Spleen (tissue), 11 donors: ENCODE measurements at regions not wholly inside any gene's neighbourhood (a gene's known extent, or its start where the extent isn't known, plus 50 kb on each side); places are given as distances from the start of the nearest gene placed in this dataset.

Experiments
- DNase-seq: peaks from one replicate; pipeline ENCODE4 v3.0.0-alpha.2; 2020
- H3K27ac ChIP-seq, 8 donors: fragments of 200-600 bp; sonication (generic) in 7 of 8; 1 replicate in 4 of 8; 2 replicates in 4 of 8; pipeline versions ENCODE4 v1.5.0 to v1.8.0; 2016 to 2021; ENCODE audit warnings: inconsistent platforms in 4 of 8, mild to moderate bottlenecking in 4 of 8, moderate library complexity in 1 of 8
- H3K27me3 ChIP-seq, 7 donors: fragments of 200-600 bp; sonication (generic) in 6 of 7; replicated peaks in 1 of 7; 1 replicate in 4 of 7; 2 replicates in 3 of 7; pipeline versions ENCODE4 v1.5.0 to v1.8.0; 2016 to 2021; ENCODE audit warnings: inconsistent platforms in 3 of 7, mild to moderate bottlenecking in 1 of 7
- H3K36me3 ChIP-seq, 6 donors: fragments of 200-600 bp; sonication (generic) in 5 of 6; 1 replicate in 4 of 6; 2 replicates in 2 of 6; pipeline versions ENCODE4 v1.5.0 to v1.8.0; 2016 to 2021; ENCODE audit warnings: inconsistent platforms in 2 of 6
- H3K4me1 ChIP-seq, 6 donors: fragments of 200-600 bp; sonication (generic) in 5 of 6; 1 replicate in 3 of 6; 2 replicates in 3 of 6; pipeline versions ENCODE4 v1.5.0 to v1.8.0; 2016 to 2021; ENCODE audit warnings: inconsistent platforms in 3 of 6
- H3K4me3 ChIP-seq, 8 donors: fragments of 200-600 bp; sonication (generic) in 7 of 8; 1 replicate in 4 of 8; 2 replicates in 4 of 8; pipeline versions ENCODE4 v1.5.0 to v1.8.0; 2016 to 2021; ENCODE audit warnings: inconsistent platforms in 4 of 8, mild to moderate bottlenecking in 4 of 8, moderate library complexity in 2 of 8
- H3K9me3 ChIP-seq, 8 donors: fragments of 200-600 bp; sonication (generic) in 7 of 8; 1 replicate in 4 of 8; 2 replicates in 4 of 8; pipeline versions ENCODE4 v1.5.0 to v1.8.0; 2016 to 2021; ENCODE audit warnings: inconsistent platforms in 4 of 8
- POLR2A ChIP-seq, 3 donors: fragments of 450-650 bp; IDR thresholded peaks; one replicate each; pipeline ENCODE4 v1.5.1; 2017; ENCODE audit warnings: antibody characterized with exemption in 3 of 3, mild to moderate bottlenecking in 1 of 3
- POLR2AphosphoS5 ChIP-seq, 3 donors: sonication (generic); formaldehyde crosslinking; IDR thresholded peaks; one replicate each; pipeline ENCODE4 v1.5.1; 2017; ENCODE audit warnings: antibody characterized with exemption in 3 of 3
- WGBS, 5 donors: extraction: QIAGEN DNeasy Blood & Tissue Kit in 3 of 5; methylation state at CpG; one replicate each; pipeline versions ENCODE4 v1.1.5 to v1.1.7; 2013 to 2018; 5-methylcytosine and 5-hydroxymethylcytosine counted together
- intact Hi-C: fragments of 100-400 bp; cut with DNase I; formaldehyde crosslinking; loops from one replicate; pipeline ENCODE4 v1.15.0; 2023; ENCODE audit warnings: low total_unique reads
- TF ChIP-seq, protein P1 (sequence below), 11 experiments: fragments of 200-600 bp in 7 of 11; fragments of 450-650 bp in 4 of 11; sonication (generic) in 4 of 11; IDR thresholded peaks in 8 of 11; conservative IDR thresholded peaks in 3 of 11; 1 replicate in 7 of 11; 2 replicates in 4 of 11; pipeline versions ENCODE4 v1.4.0 to v1.8.0; 2016 to 2021; ENCODE audit warnings: antibody characterized with exemption in 11 of 11, inconsistent platforms in 4 of 11, mild to moderate bottlenecking in 1 of 11
- donor health status: healthy with polysubstance abuse.
- donor health status: DM: no; HTN: no; CAD: no; lungs with moderate emphysema.
- donor health status: DM: no; HTN: no; CAD: no.
- donor health status: Bipolar disorder and iron deficiency.
- donor health status: healthy.
- donor health status: DM: no; HTN: no; CAD: no.
- donor health status: DM: yes; HTN: yes; CAD: no.

DNA sequence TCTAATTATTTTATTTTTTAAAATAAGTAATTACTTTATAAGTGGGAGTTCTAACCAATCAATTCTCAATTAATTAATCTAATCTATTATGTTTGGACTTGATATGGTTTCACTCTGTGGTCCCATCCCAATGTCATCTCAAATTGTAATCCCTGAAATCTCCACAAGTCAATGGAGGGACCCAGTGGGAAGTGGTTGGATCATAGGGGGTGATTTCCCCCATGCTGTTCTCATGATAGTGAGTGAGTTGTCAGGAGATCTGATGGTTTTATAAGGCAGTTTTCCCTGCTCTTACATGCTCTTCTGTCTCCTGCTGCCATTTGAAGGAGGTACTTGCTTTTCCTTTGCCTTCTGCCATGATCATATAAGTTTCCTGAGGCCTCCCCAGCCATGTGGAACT lies 836.1 kb downstream of the GALC start:
- no peaks in the 10 kb centered on the region for H3K36me3 ChIP-seq
- peaks cover 0 to 7% (median 0%) of the 10 kb centered on the region in 8 donors for H3K9me3 ChIP-seq
- H3K27ac ChIP-seq: no peak overlapping the region
- no peak for TF ChIP-seq POLR2A (IDR thresholded peaks at IDR 0.05)
- TF ChIP-seq, protein P1, sequence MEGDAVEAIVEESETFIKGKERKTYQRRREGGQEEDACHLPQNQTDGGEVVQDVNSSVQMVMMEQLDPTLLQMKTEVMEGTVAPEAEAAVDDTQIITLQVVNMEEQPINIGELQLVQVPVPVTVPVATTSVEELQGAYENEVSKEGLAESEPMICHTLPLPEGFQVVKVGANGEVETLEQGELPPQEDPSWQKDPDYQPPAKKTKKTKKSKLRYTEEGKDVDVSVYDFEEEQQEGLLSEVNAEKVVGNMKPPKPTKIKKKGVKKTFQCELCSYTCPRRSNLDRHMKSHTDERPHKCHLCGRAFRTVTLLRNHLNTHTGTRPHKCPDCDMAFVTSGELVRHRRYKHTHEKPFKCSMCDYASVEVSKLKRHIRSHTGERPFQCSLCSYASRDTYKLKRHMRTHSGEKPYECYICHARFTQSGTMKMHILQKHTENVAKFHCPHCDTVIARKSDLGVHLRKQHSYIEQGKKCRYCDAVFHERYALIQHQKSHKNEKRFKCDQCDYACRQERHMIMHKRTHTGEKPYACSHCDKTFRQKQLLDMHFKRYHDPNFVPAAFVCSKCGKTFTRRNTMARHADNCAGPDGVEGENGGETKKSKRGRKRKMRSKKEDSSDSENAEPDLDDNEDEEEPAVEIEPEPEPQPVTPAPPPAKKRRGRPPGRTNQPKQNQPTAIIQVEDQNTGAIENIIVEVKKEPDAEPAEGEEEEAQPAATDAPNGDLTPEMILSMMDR (IDR thresholded peaks at IDR 0.05 in 8 of 11, conservative IDR thresholded peaks at IDR 0.05 in 3 of 11): no peak
- TF ChIP-seq POLR2AphosphoS5 (IDR thresholded peaks at IDR 0.05): no peak
- DNase-seq: no peak
- H3K27me3 ChIP-seq: no peaks in the 10 kb centered on the region
- H3K4me3 ChIP-seq: no peak overlapping the region
- intact Hi-C loops: no loop called here
- peaks cover 0 to 9% (median 0%) of the 10 kb centered on the region in 6 donors for H3K4me1 ChIP-seq

DNA sequence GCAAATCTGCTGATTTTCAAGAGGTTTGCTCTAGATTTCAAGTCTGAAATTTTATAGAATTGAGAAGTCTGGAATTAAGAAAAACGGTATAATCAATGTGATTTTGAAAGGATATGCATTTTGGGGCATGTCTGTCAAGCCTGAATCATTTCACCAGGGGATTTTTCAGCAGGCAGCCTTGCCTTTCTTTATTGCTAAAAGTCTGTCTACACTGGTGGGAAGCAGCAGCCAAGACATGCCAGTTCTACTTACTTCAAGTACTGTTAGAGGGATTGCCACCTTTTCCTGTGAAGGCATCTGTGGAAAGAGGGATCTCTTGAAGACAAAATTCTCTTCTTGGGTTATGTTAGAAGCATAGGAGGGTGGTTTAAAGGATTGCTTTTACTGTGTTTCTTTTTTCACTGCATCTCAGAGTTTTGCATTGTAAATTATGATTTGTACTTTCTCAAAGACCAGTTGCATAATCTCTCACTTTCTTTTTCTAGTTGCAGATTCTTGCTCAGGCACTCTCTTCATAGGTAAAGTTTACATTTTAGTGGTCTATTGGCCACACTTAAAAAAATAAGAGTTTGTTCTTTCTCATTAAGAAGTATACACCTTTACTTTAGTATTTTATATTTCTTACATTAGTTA lies 837.0 kb downstream of the GALC start:
- Histone ChIP-seq H3K9me3 (peaks cover 0 to 9% (median 0%) of the 10 kb centered on the region in 8 donors), H3K4me3 (no peak overlapping the region), H3K36me3 (no peaks in the 10 kb centered on the region), H3K27me3 (no peaks in the 10 kb centered on the region), H3K4me1 (peaks cover 0 to under 1% (median 0%) of the 10 kb centered on the region in 6 donors), H3K27ac (no peak overlapping the region)
- 42 to 62% (median 59%) methylated on average over 1 of the region's 1 CpG for WGBS, 5 donors
- intact Hi-C loops: no loop called here
- no peak for TF ChIP-seq POLR2A (IDR thresholded peaks at IDR 0.05)
- no peak for TF ChIP-seq POLR2AphosphoS5 (IDR thresholded peaks at IDR 0.05)
- DNase-seq: no peak

DNA sequence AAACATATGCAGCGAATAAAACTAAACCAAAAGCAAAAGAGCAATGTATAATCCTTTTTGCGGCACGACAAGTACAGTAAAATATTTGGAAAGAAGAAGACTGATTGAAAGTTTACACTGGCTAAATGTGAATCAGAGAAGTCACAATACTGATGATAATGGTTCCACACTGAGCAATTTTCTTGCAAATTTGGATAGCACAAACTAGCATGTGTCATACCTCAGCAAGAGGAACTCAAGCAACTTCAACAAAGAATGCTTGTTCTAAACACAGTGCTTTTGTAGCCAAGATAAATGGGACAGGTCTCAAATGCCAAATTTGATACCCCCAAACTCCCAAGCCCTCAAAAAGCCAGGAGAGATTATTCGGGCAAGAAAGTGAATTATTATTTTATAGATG lies 839.1 kb downstream of the GALC start:
- intact Hi-C loops: no loop called here
- H3K27ac ChIP-seq: no peak overlapping the region
- H3K36me3 ChIP-seq: no peaks in the 10 kb centered on the region
- TF ChIP-seq POLR2A (IDR thresholded peaks at IDR 0.05): no peak
- TF ChIP-seq, protein P1 (IDR thresholded peaks at IDR 0.05 in 8 of 11, conservative IDR thresholded peaks at IDR 0.05 in 3 of 11): no peak
- H3K4me1 ChIP-seq: no peaks in the 10 kb centered on the region
- H3K9me3 ChIP-seq: peaks cover 0 to 18% (median 0%) of the 10 kb centered on the region in 8 donors
- DNase-seq: no peak
- 82 to 91% (median 87%) methylated on average over 4 of the region's 4 CpGs for WGBS, 5 donors
- H3K27me3 ChIP-seq: no peaks in the 10 kb centered on the region
- H3K4me3 ChIP-seq: no peak overlapping the region

DNA sequence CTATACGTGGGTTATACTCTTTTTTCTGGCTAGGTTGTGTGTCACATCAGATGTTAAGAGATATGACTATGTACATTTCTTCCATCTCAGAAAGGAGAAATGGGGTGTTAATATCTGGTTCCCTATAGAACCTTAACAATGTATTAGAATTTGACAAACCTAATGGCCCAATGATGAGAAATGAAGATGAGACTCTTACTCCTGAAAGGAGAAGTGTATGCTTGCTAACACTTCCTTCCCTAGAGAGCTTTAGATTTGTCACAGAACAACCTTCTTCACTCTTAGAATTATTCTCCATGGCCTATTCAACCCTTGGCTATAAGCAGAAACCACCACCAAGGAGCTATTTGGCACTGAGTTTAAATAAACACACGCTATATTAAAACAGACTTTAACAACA lies 839.6 kb downstream of the GALC start:
- no peak overlapping the region for H3K27ac ChIP-seq
- TF ChIP-seq, protein P1 (IDR thresholded peaks at IDR 0.05 in 8 of 11, conservative IDR thresholded peaks at IDR 0.05 in 3 of 11): no peak
- TF ChIP-seq POLR2AphosphoS5 (IDR thresholded peaks at IDR 0.05) (no peak), POLR2A (IDR thresholded peaks at IDR 0.05) (no peak)
- no peaks in the 10 kb centered on the region for H3K36me3 ChIP-seq
- 70 to 89% (median 79%) methylated on average over 2 of the region's 2 CpGs for WGBS, 5 donors
- no peaks in the 10 kb centered on the region for H3K27me3 ChIP-seq
- no peaks in the 10 kb centered on the region for H3K4me1 ChIP-seq
- peaks cover 0 to 18% (median 0%) of the 10 kb centered on the region in 8 donors for H3K9me3 ChIP-seq
- intact Hi-C loops: no loop called here
- no peak for DNase-seq
- no peak overlapping the region for H3K4me3 ChIP-seq
